ENCODE measurements at regions not wholly inside any gene's neighbourhood (a gene's known extent, or its start where the extent isn't known, plus 50 kb on each side); places are given as distances from the start of the nearest gene placed in this dataset.
"Not testable (repeated sequence)": the region's sequence is repeated elsewhere in the genome, so short reads cannot be mapped to it uniquely, and the experiment has no call there.

DNA sequence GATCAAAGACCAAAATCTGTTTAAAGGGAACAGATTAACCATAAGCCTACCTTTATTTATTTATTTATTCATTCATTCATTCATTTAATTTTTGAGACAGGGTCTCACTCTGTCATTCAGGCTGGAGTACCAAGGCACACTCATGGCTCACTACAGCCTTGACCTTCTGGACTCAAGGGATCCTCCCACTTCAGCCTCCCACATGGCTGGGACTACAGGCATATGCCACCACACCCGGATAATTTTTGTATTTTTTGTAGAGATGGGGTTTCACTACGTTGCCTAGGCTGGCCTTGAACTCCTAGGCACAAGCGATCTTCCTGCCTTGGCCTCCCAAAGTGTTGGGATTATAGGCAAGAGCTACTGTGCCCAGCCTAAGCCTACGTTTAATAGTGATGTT is 338.3 kb downstream of the SRGAP2C start:
- TF ChIP-seq CTCF (IDR thresholded peaks at IDR 0.05 in 4 of 5, conservative IDR thresholded peaks at IDR 0.05 in 1 of 5); POLR2A (IDR thresholded peaks at IDR 0.05): not testable (repeated sequence)
